GM12878 (cell line): ENCODE measurements at regions not wholly inside any gene's neighbourhood (a gene's known extent, or its start where the extent isn't known, plus 50 kb on each side); places are given as distances from the start of the nearest gene placed in this dataset.

Experiments used
- ATAC-seq: fragments of 200-7000 bp; cut with Tn5 transposase; 3 replicates; pipeline ENCODE4 v1.9.1; 2020; ENCODE audit warnings: mild to moderate bottlenecking, moderate library complexity
- BruUV-seq: library from RNA; stranded (reverse); fragments of 400-500 nt; replicated peaks from 2 replicates; lab custom pipeline; 2021; lab: Mats Ljungman, UMichigan
- CTCF ChIA-PET: fragments of 300-600 bp; sonication (Branson Sonifier 250); formaldehyde crosslinking; extraction: SDS; loops from one replicate; lab custom pipeline; 2021; ENCODE audit warnings: inconsistent platforms; lab: Yijun Ruan, JAX
- POLR2A ChIA-PET: fragments of 350-600 bp; formaldehyde crosslinking; extraction: SDS; loops from one replicate; lab custom pipeline; 2021; ENCODE audit warnings: inconsistent platforms; lab: Charles Lee
- RAD21 ChIA-PET: fragments of 300-600 bp; sonication (Branson Sonifier 250); formaldehyde crosslinking; loops from one replicate; lab custom pipeline; 2023; ENCODE audit warnings: antibody characterized with exemption; ENCODE audit not compliant: unreplicated experiment; lab: Charles Lee
- SMC1A ChIA-PET: fragments of 300-600 bp; sonication (Branson Sonifier 250); formaldehyde crosslinking; loops from one replicate; lab custom pipeline; 2023; ENCODE audit not compliant: unreplicated experiment, uncharacterized antibody; lab: Charles Lee
- DNase-seq: peaks from one replicate; pipeline ENCODE4 v3.0.0-alpha.2; 2011; ENCODE audit warnings: low read depth, low spot score
- FAIRE-seq: peaks from 3 replicates; lab custom pipeline; 2011; peaks lifted over from hg19 to GRCh38; lab: Jason Lieb, UNC
- H2AFZ ChIP-seq: 2 replicates; pipeline ENCODE4 v1.6.0; 2011; ENCODE audit warnings: low read depth, low read length, control low read depth; ENCODE audit not compliant: control insufficient read depth
- H3K27ac ChIP-seq: 2 replicates; pipeline ENCODE4 v1.5.1; 2011; ENCODE audit warnings: control low read depth; ENCODE audit not compliant: control insufficient read depth, insufficient read depth
- H3K27me3 ChIP-seq, 2 experiments: replicated peaks in 1 of 2; 2 replicates each; pipeline versions ENCODE4 v1.6.0 to v1.6.1; 2011; ENCODE audit warnings: low read length in 1 of 2; ENCODE audit not compliant: control insufficient read depth in 2 of 2, insufficient read depth in 2 of 2
- H3K36me3 ChIP-seq, 2 experiments: 2 replicates each; pipeline ENCODE4 v1.5.1; 2011; ENCODE audit warnings: low read length in 1 of 2; ENCODE audit not compliant: control insufficient read depth in 2 of 2, insufficient read depth in 2 of 2
- H3K4me1 ChIP-seq: 2 replicates; pipeline ENCODE4 v1.6.1; 2011; ENCODE audit warnings: mild to moderate bottlenecking, low read length, moderate library complexity, mixed read lengths; ENCODE audit not compliant: control insufficient read depth, insufficient read depth
- H3K4me2 ChIP-seq: 2 replicates; pipeline ENCODE4 v1.6.0; 2011; ENCODE audit warnings: control low read depth; ENCODE audit not compliant: control insufficient read depth, insufficient read depth
- H3K4me3 ChIP-seq: fragments of 200-600 bp; sonication (generic); 2 replicates; pipeline ENCODE4 v1.5.1; 2016
- H3K79me2 ChIP-seq: 2 replicates; pipeline ENCODE4 v1.6.0; 2011; ENCODE audit warnings: low read length; ENCODE audit not compliant: control insufficient read depth, insufficient read depth
- H3K9ac ChIP-seq: 2 replicates; pipeline ENCODE4 v1.8.0; 2011; ENCODE audit warnings: low read length, control low read depth, mixed read lengths; ENCODE audit not compliant: control insufficient read depth, insufficient read depth
- H3K9me3 ChIP-seq: replicated peaks from 3 replicates; pipeline ENCODE4 v1.5.1; 2011; ENCODE audit warnings: mild to moderate bottlenecking, low read length; ENCODE audit not compliant: control insufficient read depth, insufficient read depth
- H4K20me1 ChIP-seq: 2 replicates; pipeline ENCODE4 v1.6.0; 2011; ENCODE audit not compliant: control insufficient read depth, insufficient read depth
- ASH2L ChIP-seq: fragments of 300-600, 200-600 bp; sonication (generic); IDR thresholded peaks from 2 replicates; pipeline ENCODE4 v1.6.1; 2017; ENCODE audit warnings: low read depth, mild to moderate bottlenecking, borderline replicate concordance
- BCL3 ChIP-seq: IDR thresholded peaks from 2 replicates; pipeline ENCODE4 v1.6.1; 2011; ENCODE audit warnings: borderline replicate concordance, low read depth, mild to moderate bottlenecking, moderate library complexity, low read length; ENCODE audit not compliant: insufficient read depth, poor library complexity, severe bottlenecking
- ESRRA ChIP-seq: IDR thresholded peaks from 2 replicates; pipeline ENCODE4 v1.6.1; 2012; ENCODE audit warnings: mild to moderate bottlenecking, low read length, improper control_type of control experiment
- GABPA ChIP-seq: IDR thresholded peaks from 2 replicates; pipeline ENCODE4 v1.6.1; 2014; ENCODE audit warnings: antibody characterized with exemption, low read depth, mild to moderate bottlenecking, inconsistent platforms
- HCFC1 ChIP-seq: fragments of 150-350 bp; IDR thresholded peaks from 2 replicates; pipeline ENCODE4 v1.6.1; 2014; ENCODE audit warnings: low read length
- JUND ChIP-seq: IDR thresholded peaks from 2 replicates; pipeline ENCODE4 v1.6.1; 2012; ENCODE audit warnings: low read depth, mild to moderate bottlenecking, low read length, improper control_type of control experiment, moderate library complexity
- REST ChIP-seq: IDR thresholded peaks from 2 replicates; pipeline ENCODE4 v1.6.1; 2012; ENCODE audit warnings: mild to moderate bottlenecking, low read depth, low read length
- ZBTB11 ChIP-seq: fragments of 450-650 bp; formaldehyde crosslinking; IDR thresholded peaks from 2 replicates; pipeline ENCODE4 v1.5.0; 2022; ENCODE audit warnings: mild to moderate bottlenecking, missing genetic modification characterization
- ZBTB40 ChIP-seq: fragments of 450-650 bp; IDR thresholded peaks from 2 replicates; pipeline ENCODE4 v1.6.1; 2016; ENCODE audit warnings: mild to moderate bottlenecking, moderate library complexity, borderline replicate concordance
- in situ Hi-C: fragments of 300-500 bp; cut with MboI; formaldehyde crosslinking; loops from 9 replicates; pipeline ENCODE4 v1.14.3; 2018; ENCODE audit warnings: mixed read lengths
- intact Hi-C: fragments of 100-400 bp; cut with micrococcal nuclease; formaldehyde crosslinking; loops from one replicate; pipeline ENCODE4 v1.14.2; 2022; ENCODE audit not compliant: unreplicated experiment

- no peak for DNase-seq
- ChIA-PET POLR2A (interaction anchor here (0.5 kb wide), 1 partner anchor 11 kb away, joined by 4 read pairs; no protein-coding TSS in a partner anchor), CTCF (interaction anchor here (2.2 kb wide), 1 partner anchor 43 kb away, joined by 6 read pairs; no protein-coding TSS in a partner anchor), SMC1A (interaction anchor here (1.5 kb wide), 1 partner anchor 10 kb away, joined by 3 read pairs; no protein-coding TSS in a partner anchor), RAD21 (interaction anchor here (0.6 kb wide), 1 partner anchor 290 kb away, joined by 4 read pairs; no protein-coding TSS in a partner anchor)
- no peaks in the 10 kb centered on the region for H3K79me2 ChIP-seq
- no peak overlapping the region for H3K4me3 ChIP-seq
- H3K36me3 ChIP-seq = no peaks in the 10 kb centered on the region
- no peak overlapping the region for H3K9ac ChIP-seq
- H3K4me2 ChIP-seq = no peak overlapping the region
- no peak for ATAC-seq
- no peak overlapping the region for H3K27ac ChIP-seq
- BruUV-seq = no TSS peak
- H3K9me3 ChIP-seq = no peaks in the 10 kb centered on the region
- H3K27me3 ChIP-seq = no peaks in the 10 kb centered on the region
- H2AFZ ChIP-seq = no peak overlapping the region
- no peaks in the 10 kb centered on the region for H4K20me1 ChIP-seq
- in situ Hi-C loops (no loop called here), intact Hi-C loops (no loop called here)
- FAIRE-seq = no peak
- H3K4me1 ChIP-seq = no peaks in the 10 kb centered on the region
- no peak for TF ChIP-seq ASH2L
- TF ChIP-seq ESRRA = no peak
- TF ChIP-seq JUND = no peak
- TF ChIP-seq ZBTB11 (CRISPR knock-in tag) = no peak
- TF ChIP-seq GABPA = no peak
- no peak for TF ChIP-seq ZBTB40
- no peak for TF ChIP-seq BCL3
- no peak for TF ChIP-seq HCFC1
- TF ChIP-seq REST = no peak
Observed at GRCh38 chr4:112721627-112722026, 84.7 kb downstream of the LARP7 start.
